Spinal cord (tissue), 9 donors: ENCODE measurements at regions not wholly inside any gene's neighbourhood (a gene's known extent, or its start where the extent isn't known, plus 50 kb on each side); places are given as distances from the start of the nearest gene placed in this dataset.

Experiments
- DNase-seq, 6 donors: peaks; one replicate each; pipeline versions ENCODE4 v3.0.0 to v3.0.0-alpha.2; 2013 to 2015; ENCODE audit warnings: low spot score in 6 of 6, low read depth in 4 of 6
- H3K27ac ChIP-seq: one replicate; pipeline ENCODE4 v1.5.1; 2013; ENCODE audit warnings: low read depth, low read length, control low read depth
- H3K27me3 ChIP-seq: one replicate; pipeline ENCODE4 v1.6.1; 2013; ENCODE audit warnings: low read length; ENCODE audit not compliant: control insufficient read depth, insufficient read depth
- H3K36me3 ChIP-seq: one replicate; pipeline ENCODE4 v1.6.1; 2013; ENCODE audit warnings: low read length; ENCODE audit not compliant: control insufficient read depth, insufficient read depth
- H3K4me1 ChIP-seq: one replicate; pipeline ENCODE4 v1.6.1; 2013; ENCODE audit warnings: low read length; ENCODE audit not compliant: control insufficient read depth, insufficient read depth
- H3K4me3 ChIP-seq: one replicate; pipeline ENCODE4 v1.5.1; 2013; ENCODE audit warnings: low read depth, low read length, control low read depth
- H3K9me3 ChIP-seq: one replicate; pipeline ENCODE4 v1.6.1; 2013; ENCODE audit warnings: low read length; ENCODE audit not compliant: control insufficient read depth, insufficient read depth
- WGBS: methylation state at CpG from one replicate; pipeline ENCODE4 v1.1.5; 2013; ENCODE audit warnings: missing lambda C conversion rate; ENCODE audit not compliant: insufficient coverage; 5-methylcytosine and 5-hydroxymethylcytosine counted together
- donor health status: healthy.

DNA sequence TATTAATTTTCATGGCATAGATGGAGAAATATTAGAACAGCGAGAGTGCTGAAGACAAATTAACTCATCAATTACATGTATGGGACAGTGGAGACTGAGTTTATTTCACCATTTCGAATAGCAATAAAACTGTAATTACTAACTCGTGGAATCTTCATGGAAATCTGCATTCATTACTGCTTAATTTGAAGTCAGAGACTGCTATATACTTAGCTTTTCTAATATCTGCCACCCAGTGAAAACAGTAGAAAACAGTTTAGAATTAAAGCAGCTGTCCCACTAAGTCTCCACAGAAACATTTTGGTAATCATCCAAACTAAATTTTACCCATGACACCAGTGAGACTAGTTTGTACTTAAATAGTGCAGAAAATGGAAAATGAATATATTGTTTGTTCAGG is 56.8 kb downstream of the IZUMO3 start:
- no CpG with 5 or more reads among the region's 3 CpGs for WGBS

DNA sequence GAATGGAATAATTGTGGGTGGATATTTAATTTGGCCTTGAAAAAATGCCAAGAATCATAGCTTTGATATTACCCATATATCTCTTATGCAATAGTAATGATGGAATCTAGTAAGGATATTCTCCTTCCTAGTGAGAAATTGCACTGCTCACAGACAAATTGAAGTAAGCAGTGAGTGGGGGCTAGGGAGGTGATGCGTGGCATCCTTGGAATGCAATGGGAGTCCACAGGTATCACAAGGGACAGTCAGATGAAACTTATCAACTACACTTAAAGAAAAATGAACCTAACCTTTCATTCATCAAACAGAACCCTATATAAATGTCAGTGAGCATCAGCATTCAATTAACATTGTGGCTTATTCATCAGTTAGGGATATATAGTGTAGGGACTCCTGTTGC is 57.8 kb downstream of the IZUMO3 start:
- Histone ChIP-seq H3K4me1 (no peaks in the 10 kb centered on the region), H3K36me3 (no peaks in the 10 kb centered on the region), H3K27ac (no peak overlapping the region), H3K9me3 (no peaks in the 10 kb centered on the region), H3K4me3 (no peak overlapping the region), H3K27me3 (no peaks in the 10 kb centered on the region)
- WGBS: no CpG with 5 or more reads among the region's 1 CpG
- DNase-seq: no peak

More for the DNA sequence above, 56.8 kb downstream of the IZUMO3 start:
- Histone ChIP-seq H3K27me3 (no peaks in the 10 kb centered on the region), H3K4me1 (no peaks in the 10 kb centered on the region), H3K36me3 (no peaks in the 10 kb centered on the region), H3K4me3 (no peak overlapping the region), H3K9me3 (no peaks in the 10 kb centered on the region), H3K27ac (no peak overlapping the region)
- DNase-seq: peak in 3 of 6 donors; percentile 29 to 95 (median 54)

DNA sequence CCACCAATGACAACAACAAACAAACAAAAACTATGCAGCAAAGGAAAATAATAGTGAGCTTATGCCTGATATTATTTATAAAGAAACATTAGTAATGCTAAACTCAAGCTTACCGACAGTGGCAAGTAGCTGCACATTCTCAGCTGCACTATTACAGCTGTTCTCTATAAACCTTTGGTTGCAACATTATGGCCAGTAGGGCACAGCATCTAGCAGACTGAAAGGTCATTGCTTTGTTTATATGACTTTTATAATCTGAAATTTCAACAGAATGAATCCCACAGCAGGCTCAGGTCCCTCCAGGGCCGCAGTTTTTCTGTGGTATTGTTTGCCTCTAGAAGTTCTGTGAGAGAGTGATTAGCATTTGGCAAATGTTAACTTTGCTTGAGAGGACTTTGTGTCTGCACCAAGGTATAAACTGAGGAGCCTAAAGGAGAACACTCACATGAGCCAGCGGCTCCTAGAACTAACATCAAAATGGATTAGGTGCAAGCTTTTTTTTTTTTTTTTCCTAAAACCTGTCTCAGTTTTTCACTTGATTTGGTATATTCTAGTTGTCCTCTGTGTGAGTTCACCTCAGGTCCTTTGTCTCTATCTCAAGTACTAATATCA is 58.3 kb downstream of the IZUMO3 start:
- no peak overlapping the region for H3K27ac ChIP-seq
- 0% methylated on average over 1 of the region's 3 CpGs for WGBS
- DNase-seq: peak in 1 of 6 donors; percentile 31
- no peaks in the 10 kb centered on the region for H3K27me3 ChIP-seq
- H3K36me3 ChIP-seq: no peaks in the 10 kb centered on the region
- H3K4me1 ChIP-seq: no peaks in the 10 kb centered on the region
- H3K9me3 ChIP-seq: no peaks in the 10 kb centered on the region
- no peak overlapping the region for H3K4me3 ChIP-seq

DNA sequence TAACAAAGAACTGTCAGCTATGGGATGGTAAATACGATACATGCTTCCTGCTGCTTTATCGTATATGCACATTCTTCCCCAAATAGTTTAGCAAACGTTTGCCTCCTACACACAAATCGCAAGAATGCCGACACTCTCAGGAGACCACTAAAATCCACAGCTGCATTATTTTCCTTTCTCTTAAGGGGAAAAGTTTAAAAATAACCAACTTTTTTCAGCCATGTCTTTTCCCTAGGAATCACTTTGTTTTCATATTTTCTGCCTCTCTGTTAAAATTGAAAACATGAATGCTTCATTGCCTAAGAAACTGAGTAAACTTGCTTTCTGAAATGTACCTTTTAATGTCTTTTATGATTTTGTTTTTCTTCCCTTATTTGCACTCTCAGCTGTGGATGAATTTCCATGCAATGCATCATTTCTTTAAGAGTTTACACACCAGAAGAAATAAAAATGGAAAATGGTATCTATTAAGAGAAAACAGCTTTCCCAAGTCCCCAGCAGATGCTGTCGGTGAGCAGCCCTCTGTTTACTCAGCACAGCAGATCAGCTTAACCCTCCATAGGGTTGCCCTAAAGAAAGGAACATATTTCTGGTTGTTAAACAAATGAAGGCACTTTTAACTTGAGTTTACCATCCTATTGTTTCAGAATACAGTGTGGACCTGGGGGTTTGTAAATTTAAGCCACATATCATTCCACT is 66.2 kb downstream of the IZUMO3 start:
- Histone ChIP-seq H3K27me3 (no peaks in the 10 kb centered on the region), H3K9me3 (no peaks in the 10 kb centered on the region), H3K4me3 (no peak overlapping the region), H3K4me1 (no peaks in the 10 kb centered on the region), H3K27ac (no peak overlapping the region), H3K36me3 (no peaks in the 10 kb centered on the region)
- peak in 1 of 6 donors; percentile 75 for DNase-seq
- WGBS: 60% methylated on average over 1 of the region's 6 CpGs

DNA sequence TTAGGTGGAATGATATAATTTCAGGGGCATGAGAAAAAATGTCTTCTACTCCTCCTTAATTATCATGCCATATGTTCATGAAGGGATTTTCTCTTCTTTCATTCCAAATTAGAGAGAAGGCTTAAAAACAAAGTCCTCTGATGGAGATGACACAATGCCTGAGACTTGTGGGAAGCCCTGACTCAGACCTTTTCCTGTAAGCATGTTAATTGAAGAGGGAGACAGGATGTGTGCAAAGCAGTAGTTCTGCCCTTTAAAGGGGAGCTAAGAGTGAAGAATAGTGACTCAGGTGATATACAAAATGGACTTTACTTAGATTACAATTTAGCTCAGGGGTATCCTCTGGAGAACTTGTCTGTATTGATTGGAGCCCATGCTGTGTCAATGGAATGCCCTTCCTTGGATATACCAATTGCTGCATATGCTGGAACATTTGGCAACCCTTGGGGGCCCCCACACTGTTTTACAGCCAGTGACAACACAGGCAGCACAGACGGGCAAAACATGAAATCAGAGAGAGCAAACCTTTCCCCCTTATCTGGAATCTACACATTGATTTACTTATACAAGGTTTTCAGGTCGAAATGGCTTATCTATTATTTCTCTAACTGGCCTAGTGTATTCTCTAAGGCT is 81.3 kb downstream of the IZUMO3 start:
- WGBS: 33% methylated on average over 1 of the region's 2 CpGs
- no peaks in the 10 kb centered on the region for H3K9me3 ChIP-seq
- DNase-seq: peak in 1 of 6 donors; percentile 20
- H3K27me3 ChIP-seq: no peaks in the 10 kb centered on the region
- H3K4me3 ChIP-seq: no peak overlapping the region
- no peaks in the 10 kb centered on the region for H3K36me3 ChIP-seq
- H3K4me1 ChIP-seq: no peaks in the 10 kb centered on the region
- H3K27ac ChIP-seq: no peak overlapping the region

DNA sequence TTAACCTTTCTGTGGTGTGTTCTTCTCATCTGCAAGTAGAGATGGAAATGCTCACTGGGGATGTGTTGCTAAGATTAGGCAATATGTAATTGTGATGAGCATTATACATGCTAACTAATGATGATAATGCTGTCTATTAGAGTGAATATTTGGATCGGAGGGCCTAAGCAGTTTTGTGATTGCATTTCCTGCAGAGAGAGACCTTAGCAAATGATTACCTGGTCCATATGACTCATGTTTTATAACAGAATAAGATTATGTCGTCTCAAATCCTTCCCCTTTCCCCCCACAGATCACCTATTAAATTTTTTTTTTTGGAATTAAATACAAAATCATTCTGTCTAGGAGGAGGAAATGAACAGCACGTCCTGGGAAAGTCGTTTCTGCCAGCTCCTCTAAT is 82.7 kb downstream of the IZUMO3 start:
- H3K4me3 ChIP-seq: no peak overlapping the region
- DNase-seq: no peak
- H3K27ac ChIP-seq: no peak overlapping the region
- H3K9me3 ChIP-seq: no peaks in the 10 kb centered on the region
- WGBS: no CpG with 5 or more reads among the region's 4 CpGs
- no peaks in the 10 kb centered on the region for H3K4me1 ChIP-seq
- no peaks in the 10 kb centered on the region for H3K36me3 ChIP-seq
- no peaks in the 10 kb centered on the region for H3K27me3 ChIP-seq

DNA sequence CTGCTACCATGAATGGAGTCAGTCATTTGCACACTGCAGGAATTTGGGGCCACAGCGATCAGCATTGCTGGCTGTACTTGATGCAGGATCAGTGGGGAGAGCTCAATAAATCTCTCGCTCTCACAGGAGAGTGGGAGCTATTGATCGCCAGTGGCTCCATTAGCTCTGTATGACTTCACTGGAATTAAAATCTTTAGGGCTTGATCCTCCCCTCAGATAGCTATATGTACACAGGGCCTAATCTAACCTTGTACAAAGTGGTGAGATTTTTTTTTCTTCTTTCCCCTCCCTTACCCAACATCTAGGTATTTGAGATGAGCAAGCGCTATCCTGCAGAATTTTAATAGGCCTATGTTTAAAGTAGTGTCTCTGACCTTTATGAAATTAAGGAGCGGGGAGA is 84.9 kb downstream of the IZUMO3 start:
- Histone ChIP-seq H3K27ac (no peak overlapping the region), H3K27me3 (no peaks in the 10 kb centered on the region), H3K36me3 (no peaks in the 10 kb centered on the region), H3K9me3 (no peaks in the 10 kb centered on the region), H3K4me3 (no peak overlapping the region), H3K4me1 (no peaks in the 10 kb centered on the region)
- WGBS: 100% methylated on average over 1 of the region's 5 CpGs
- DNase-seq: no peak

DNA sequence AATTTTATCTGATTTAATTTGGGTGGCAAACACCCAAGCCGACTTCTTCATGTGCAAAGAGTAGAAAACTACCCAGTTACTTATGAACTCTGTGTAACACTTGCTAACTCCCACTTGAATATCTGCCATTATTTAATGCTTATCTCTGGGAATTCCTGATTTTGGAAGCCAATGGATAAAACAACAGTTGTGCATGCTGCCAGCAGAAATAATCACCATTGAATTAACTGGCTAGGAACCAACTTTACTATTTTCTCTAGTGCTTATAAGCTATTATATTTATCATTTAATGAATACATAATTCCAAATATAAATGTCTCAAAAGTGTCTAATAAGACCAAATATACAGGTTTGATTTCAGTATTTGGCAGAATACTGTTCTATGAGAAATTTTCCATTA is 85.7 kb downstream of the IZUMO3 start:
- H3K36me3 ChIP-seq: no peaks in the 10 kb centered on the region
- DNase-seq: no peak
- no peak overlapping the region for H3K27ac ChIP-seq
- no peaks in the 10 kb centered on the region for H3K27me3 ChIP-seq
- no peaks in the 10 kb centered on the region for H3K4me1 ChIP-seq
- no peak overlapping the region for H3K4me3 ChIP-seq
- WGBS: no CpG with 5 or more reads among the region's 1 CpG
- no peaks in the 10 kb centered on the region for H3K9me3 ChIP-seq

DNA sequence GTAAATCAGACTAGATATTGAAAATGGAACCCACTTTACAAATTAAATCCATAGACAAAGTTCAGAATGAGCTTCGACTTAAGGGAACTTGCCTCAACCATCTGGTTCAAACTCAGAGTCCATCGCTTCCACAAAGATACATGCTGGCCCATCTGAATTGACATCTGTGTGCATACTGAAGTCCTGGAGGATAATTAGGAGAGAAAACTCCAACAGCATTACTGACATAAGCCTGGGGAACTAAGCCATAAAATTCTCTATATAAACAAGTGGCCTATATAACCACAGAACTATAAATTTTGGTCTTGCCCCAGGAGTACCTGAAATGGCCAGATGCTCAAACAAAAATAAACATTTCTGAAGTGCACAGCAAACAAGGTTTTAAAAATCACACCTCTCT is 94.4 kb downstream of the IZUMO3 start:
- DNase-seq: no peak
- Histone ChIP-seq H3K4me3 (no peak overlapping the region), H3K9me3 (peaks cover 3% of the 10 kb centered on the region), H3K27me3 (no peaks in the 10 kb centered on the region), H3K36me3 (no peaks in the 10 kb centered on the region), H3K4me1 (no peaks in the 10 kb centered on the region), H3K27ac (no peak overlapping the region)
- 100% methylated on average over 1 of the region's 2 CpGs for WGBS

DNA sequence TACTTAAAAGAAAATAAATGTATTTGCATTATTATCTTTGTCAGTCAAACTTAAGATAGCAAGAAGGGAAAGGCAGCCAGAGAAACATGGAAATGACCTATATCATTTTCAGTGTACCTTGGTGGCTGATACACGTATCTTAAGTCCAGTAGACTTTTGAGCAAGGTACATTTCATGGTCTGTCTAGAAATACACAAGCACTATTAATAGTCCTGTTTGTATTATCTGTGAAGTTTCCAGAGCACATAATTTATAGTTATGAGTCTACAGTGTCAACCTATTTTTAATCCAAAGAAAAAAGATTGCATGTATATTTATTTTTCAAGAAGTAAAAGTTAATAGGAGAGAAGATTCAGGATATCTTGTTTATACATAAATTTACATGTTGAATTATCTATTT is 95.7 kb downstream of the IZUMO3 start:
- H3K9me3 ChIP-seq: peaks cover 3% of the 10 kb centered on the region
- DNase-seq: no peak
- H3K27me3 ChIP-seq: no peaks in the 10 kb centered on the region
- H3K4me1 ChIP-seq: no peaks in the 10 kb centered on the region
- no peak overlapping the region for H3K4me3 ChIP-seq
- H3K27ac ChIP-seq: no peak overlapping the region
- 100% methylated on average over 1 of the region's 1 CpG for WGBS
- H3K36me3 ChIP-seq: no peaks in the 10 kb centered on the region
